ENCODE measurements at regions not wholly inside any gene's neighbourhood (a gene's known extent, or its start where the extent isn't known, plus 50 kb on each side); places are given as distances from the start of the nearest gene placed in this dataset.

GRCh38 chr6:163630991-163631390 is 216.5 kb downstream of the QKI start:
- no peak for TF ChIP-seq ZBTB7A (IDR thresholded peaks at IDR 0.05; ENCODE audit: low read depth)
- TF ChIP-seq RAD21 (IDR thresholded peaks at IDR 0.05; ENCODE audit: low read depth): no peak
- TF ChIP-seq MAX (IDR thresholded peaks at IDR 0.05): no peak
- TF ChIP-seq EP300 (IDR thresholded peaks at IDR 0.05; ENCODE audit: borderline replicate concordance): no peak
- TF ChIP-seq FOXM1 (IDR thresholded peaks at IDR 0.05; ENCODE audit: borderline replicate concordance, low read depth): no peak
- TF ChIP-seq TEAD4 (IDR thresholded peaks at IDR 0.05): no peak

GRCh38 chr6:163630572-163630971 is 216.1 kb downstream of the QKI start:
- TF ChIP-seq MAX (IDR thresholded peaks at IDR 0.05): no peak
- TF ChIP-seq REST (IDR thresholded peaks at IDR 0.05; ENCODE audit: low read depth): no peak
- TF ChIP-seq CREB1 (IDR thresholded peaks at IDR 0.05; ENCODE audit: low read depth): no peak
- TF ChIP-seq ZBTB7A (IDR thresholded peaks at IDR 0.05; ENCODE audit: low read depth): no peak
- TF ChIP-seq CEBPB (IDR thresholded peaks at IDR 0.05): no peak
- no peak for TF ChIP-seq TEAD4 (IDR thresholded peaks at IDR 0.05)
- TF ChIP-seq USF1 (IDR thresholded peaks at IDR 0.05): no peak
- no peak for TF ChIP-seq EGR1 (IDR thresholded peaks at IDR 0.05)
- TF ChIP-seq EP300 (IDR thresholded peaks at IDR 0.05; ENCODE audit: borderline replicate concordance): no peak
- TF ChIP-seq TAF1 (IDR thresholded peaks at IDR 0.05; ENCODE audit: low read depth): no peak
- TF ChIP-seq FOXM1 (IDR thresholded peaks at IDR 0.05; ENCODE audit: borderline replicate concordance, low read depth): no peak
- TF ChIP-seq RAD21 (IDR thresholded peaks at IDR 0.05; ENCODE audit: low read depth): no peak

- no peak for TF ChIP-seq REST (IDR thresholded peaks at IDR 0.05; ENCODE audit: low read depth)
- no peak for TF ChIP-seq NFIC (IDR thresholded peaks at IDR 0.05)
- no peak for TF ChIP-seq USF1 (IDR thresholded peaks at IDR 0.05)
- no peak for TF ChIP-seq ZBTB7A (IDR thresholded peaks at IDR 0.05; ENCODE audit: low read depth)
- no peak for TF ChIP-seq CREB1 (IDR thresholded peaks at IDR 0.05; ENCODE audit: low read depth)
- no peak for TF ChIP-seq FOXM1 (IDR thresholded peaks at IDR 0.05; ENCODE audit: borderline replicate concordance, low read depth)
- TF ChIP-seq YY1 (IDR thresholded peaks at IDR 0.05; ENCODE audit: low read depth): no peak
- TF ChIP-seq RAD21 (IDR thresholded peaks at IDR 0.05; ENCODE audit: low read depth): no peak
- TF ChIP-seq TCF12 (IDR thresholded peaks at IDR 0.05; ENCODE audit: low read depth): no peak
- TF ChIP-seq TEAD4 (IDR thresholded peaks at IDR 0.05): no peak
- TF ChIP-seq TAF1 (IDR thresholded peaks at IDR 0.05; ENCODE audit: low read depth): no peak
- no peak for TF ChIP-seq EP300 (IDR thresholded peaks at IDR 0.05; ENCODE audit: borderline replicate concordance)
- TF ChIP-seq MAX (IDR thresholded peaks at IDR 0.05): no peak
- TF ChIP-seq EGR1 (IDR thresholded peaks at IDR 0.05): no peak
- no peak for TF ChIP-seq CEBPB (IDR thresholded peaks at IDR 0.05)
Observed at GRCh38 chr6:163630096-163630495, 215.6 kb downstream of the QKI start.
